ENCODE measurements at regions not wholly inside any gene's neighbourhood (a gene's known extent, or its start where the extent isn't known, plus 50 kb on each side); places are given as distances from the start of the nearest gene placed in this dataset.
A peak's percentile ranks its signal among the peaks of the same experiment; 100 is the strongest.

DNA sequence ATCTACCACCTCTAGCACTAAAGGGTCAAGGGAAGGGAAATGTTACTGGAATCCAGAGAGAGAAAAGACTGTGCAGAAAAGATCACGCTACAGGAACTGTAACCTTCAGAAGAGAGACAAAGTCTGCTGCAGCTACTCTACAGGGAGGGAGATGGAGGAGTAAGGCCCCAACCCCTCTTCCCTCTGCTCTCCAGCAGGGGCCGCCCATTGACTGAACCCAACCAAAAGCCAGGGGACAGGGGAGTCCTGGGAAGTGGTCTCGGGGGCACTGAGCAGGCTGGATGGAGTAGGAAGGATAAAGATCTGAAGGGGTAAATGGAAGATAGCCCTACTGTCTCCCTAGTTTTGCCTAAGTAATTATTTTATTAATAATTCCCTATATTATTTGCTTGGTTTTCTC is 72.8 kb upstream of the NR5A2 start:
- BruUV-seq (replicated peaks), result no TSS peak
- no peaks in the 10 kb centered on the region for H3K27me3 ChIP-seq (ENCODE audit: control insufficient read depth in 1 of 2, insufficient read depth in 2 of 2, low read length in 2 of 2)
- H3K79me2 ChIP-seq (ENCODE audit: insufficient read depth, low read length), result no peaks in the 10 kb centered on the region
- H3K9ac ChIP-seq (ENCODE audit: insufficient read depth, low read depth, low read length), result no peak overlapping the region
- H3K4me3 ChIP-seq (replicated peaks in 1 of 3; ENCODE audit: insufficient read depth in 1 of 3, low read depth in 2 of 3, low read length in 3 of 3), result no peak overlapping the region
- H3K36me3 ChIP-seq (replicated peaks in 1 of 2; ENCODE audit: control insufficient read depth in 1 of 2, insufficient read depth in 2 of 2, low read length in 2 of 2), result no peaks in the 10 kb centered on the region
- CTCF ChIA-PET (ENCODE audit: low intra/inter-chr PET ratio, low total read pairs), result interaction anchor here (0.6 to 2.1 kb wide), 2 partner anchors 534 to 555 kb away, joined by 3 to 10 read pairs; no protein-coding TSS in a partner anchor
- H3K9me3 ChIP-seq (ENCODE audit: low read length), result no peaks in the 10 kb centered on the region
- no peak overlapping the region for H3K4me2 ChIP-seq (ENCODE audit: low read depth, low read length)
- POLR2A ChIA-PET, result no interaction called here
- no peaks in the 10 kb centered on the region for H4K20me1 ChIP-seq (ENCODE audit: insufficient read depth, low read length)
- 0% methylated on average over 3 of the region's 3 CpGs for WGBS (ENCODE audit: low lambda C conversion rate)
- TF ChIP-seq NR2F1 (CRISPR knock-in tag; IDR thresholded peaks at IDR 0.05) (no peak), AHR (CRISPR knock-in tag; IDR thresholded peaks at IDR 0.05) (no peak), SMC3 (IDR thresholded peaks at IDR 0.05; ENCODE audit: low read length) (peak; percentile 54; the same call in 1 of the 2 replicates), ADNP (CRISPR knock-in tag; IDR thresholded peaks at IDR 0.05) (no peak), PPARG (CRISPR knock-in tag; conservative IDR thresholded peaks at IDR 0.05) (no peak), ZBTB7A (CRISPR knock-in tag; IDR thresholded peaks at IDR 0.05) (no peak), MAZ (IDR thresholded peaks at IDR 0.05; ENCODE audit: borderline replicate concordance, low read depth, low read length) (peak; percentile 42; the same call in 1 of the 2 replicates), MAZ (CRISPR knock-in tag; IDR thresholded peaks at IDR 0.05; ENCODE audit: low read depth) (no peak), NR2F6 (IDR thresholded peaks at IDR 0.05) (no peak), NR2F6 (CRISPR knock-in tag; IDR thresholded peaks at IDR 0.05) (no peak), ZNF773 (CRISPR knock-in tag; IDR thresholded peaks at IDR 0.05; ENCODE audit: borderline replicate concordance) (no peak), ZNF7 (CRISPR knock-in tag; IDR thresholded peaks at IDR 0.05) (no peak), SALL2 (CRISPR knock-in tag; IDR thresholded peaks at IDR 0.05) (no peak), PAX8 (CRISPR knock-in tag; IDR thresholded peaks at IDR 0.05; ENCODE audit: borderline replicate concordance) (no peak), STAG1 (CRISPR knock-in tag; IDR thresholded peaks at IDR 0.05) (peak; percentile 72), ZNF354B (CRISPR knock-in tag; IDR thresholded peaks at IDR 0.05) (no peak)
- TF ChIP-seq, protein P1, sequence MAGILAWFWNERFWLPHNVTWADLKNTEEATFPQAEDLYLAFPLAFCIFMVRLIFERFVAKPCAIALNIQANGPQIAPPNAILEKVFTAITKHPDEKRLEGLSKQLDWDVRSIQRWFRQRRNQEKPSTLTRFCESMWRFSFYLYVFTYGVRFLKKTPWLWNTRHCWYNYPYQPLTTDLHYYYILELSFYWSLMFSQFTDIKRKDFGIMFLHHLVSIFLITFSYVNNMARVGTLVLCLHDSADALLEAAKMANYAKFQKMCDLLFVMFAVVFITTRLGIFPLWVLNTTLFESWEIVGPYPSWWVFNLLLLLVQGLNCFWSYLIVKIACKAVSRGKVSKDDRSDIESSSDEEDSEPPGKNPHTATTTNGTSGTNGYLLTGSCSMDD (CRISPR knock-in tag; IDR thresholded peaks at IDR 0.05), result no peak
- TF ChIP-seq, protein P2, sequence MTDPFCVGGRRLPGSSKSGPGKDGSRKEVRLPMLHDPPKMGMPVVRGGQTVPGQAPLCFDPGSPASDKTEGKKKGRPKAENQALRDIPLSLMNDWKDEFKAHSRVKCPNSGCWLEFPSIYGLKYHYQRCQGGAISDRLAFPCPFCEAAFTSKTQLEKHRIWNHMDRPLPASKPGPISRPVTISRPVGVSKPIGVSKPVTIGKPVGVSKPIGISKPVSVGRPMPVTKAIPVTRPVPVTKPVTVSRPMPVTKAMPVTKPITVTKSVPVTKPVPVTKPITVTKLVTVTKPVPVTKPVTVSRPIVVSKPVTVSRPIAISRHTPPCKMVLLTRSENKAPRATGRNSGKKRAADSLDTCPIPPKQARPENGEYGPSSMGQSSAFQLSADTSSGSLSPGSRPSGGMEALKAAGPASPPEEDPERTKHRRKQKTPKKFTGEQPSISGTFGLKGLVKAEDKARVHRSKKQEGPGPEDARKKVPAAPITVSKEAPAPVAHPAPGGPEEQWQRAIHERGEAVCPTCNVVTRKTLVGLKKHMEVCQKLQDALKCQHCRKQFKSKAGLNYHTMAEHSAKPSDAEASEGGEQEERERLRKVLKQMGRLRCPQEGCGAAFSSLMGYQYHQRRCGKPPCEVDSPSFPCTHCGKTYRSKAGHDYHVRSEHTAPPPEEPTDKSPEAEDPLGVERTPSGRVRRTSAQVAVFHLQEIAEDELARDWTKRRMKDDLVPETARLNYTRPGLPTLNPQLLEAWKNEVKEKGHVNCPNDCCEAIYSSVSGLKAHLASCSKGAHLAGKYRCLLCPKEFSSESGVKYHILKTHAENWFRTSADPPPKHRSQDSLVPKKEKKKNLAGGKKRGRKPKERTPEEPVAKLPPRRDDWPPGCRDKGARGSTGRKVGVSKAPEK (CRISPR knock-in tag; IDR thresholded peaks at IDR 0.05; ENCODE audit: borderline replicate concordance), result no peak
- TF ChIP-seq, protein P3, sequence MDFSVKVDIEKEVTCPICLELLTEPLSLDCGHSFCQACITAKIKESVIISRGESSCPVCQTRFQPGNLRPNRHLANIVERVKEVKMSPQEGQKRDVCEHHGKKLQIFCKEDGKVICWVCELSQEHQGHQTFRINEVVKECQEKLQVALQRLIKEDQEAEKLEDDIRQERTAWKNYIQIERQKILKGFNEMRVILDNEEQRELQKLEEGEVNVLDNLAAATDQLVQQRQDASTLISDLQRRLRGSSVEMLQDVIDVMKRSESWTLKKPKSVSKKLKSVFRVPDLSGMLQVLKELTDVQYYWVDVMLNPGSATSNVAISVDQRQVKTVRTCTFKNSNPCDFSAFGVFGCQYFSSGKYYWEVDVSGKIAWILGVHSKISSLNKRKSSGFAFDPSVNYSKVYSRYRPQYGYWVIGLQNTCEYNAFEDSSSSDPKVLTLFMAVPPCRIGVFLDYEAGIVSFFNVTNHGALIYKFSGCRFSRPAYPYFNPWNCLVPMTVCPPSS (IDR thresholded peaks at IDR 0.05), result no peak
- TF ChIP-seq, protein P4, sequence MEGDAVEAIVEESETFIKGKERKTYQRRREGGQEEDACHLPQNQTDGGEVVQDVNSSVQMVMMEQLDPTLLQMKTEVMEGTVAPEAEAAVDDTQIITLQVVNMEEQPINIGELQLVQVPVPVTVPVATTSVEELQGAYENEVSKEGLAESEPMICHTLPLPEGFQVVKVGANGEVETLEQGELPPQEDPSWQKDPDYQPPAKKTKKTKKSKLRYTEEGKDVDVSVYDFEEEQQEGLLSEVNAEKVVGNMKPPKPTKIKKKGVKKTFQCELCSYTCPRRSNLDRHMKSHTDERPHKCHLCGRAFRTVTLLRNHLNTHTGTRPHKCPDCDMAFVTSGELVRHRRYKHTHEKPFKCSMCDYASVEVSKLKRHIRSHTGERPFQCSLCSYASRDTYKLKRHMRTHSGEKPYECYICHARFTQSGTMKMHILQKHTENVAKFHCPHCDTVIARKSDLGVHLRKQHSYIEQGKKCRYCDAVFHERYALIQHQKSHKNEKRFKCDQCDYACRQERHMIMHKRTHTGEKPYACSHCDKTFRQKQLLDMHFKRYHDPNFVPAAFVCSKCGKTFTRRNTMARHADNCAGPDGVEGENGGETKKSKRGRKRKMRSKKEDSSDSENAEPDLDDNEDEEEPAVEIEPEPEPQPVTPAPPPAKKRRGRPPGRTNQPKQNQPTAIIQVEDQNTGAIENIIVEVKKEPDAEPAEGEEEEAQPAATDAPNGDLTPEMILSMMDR (CRISPR knock-in tag; IDR thresholded peaks at IDR 0.05), result peak; percentile 72
- DNase-seq (ENCODE audit: low spot score) (peak; percentile 10), ATAC-seq (peak; percentile 99), FAIRE-seq (no peak)
- intact Hi-C loops (cut with micrococcal nuclease; ENCODE audit: unreplicated experiment), result loop anchor here (1.0 to 10.0 kb wide), 4 partner anchors 90 to 556 kb away; no protein-coding TSS in a partner anchor
- no peak overlapping the region for H2AFZ ChIP-seq (ENCODE audit: low read length)
- no peak overlapping the region for H3K27ac ChIP-seq (ENCODE audit: extremely low read length, insufficient read depth, low read length)
- no peaks in the 10 kb centered on the region for H3K4me1 ChIP-seq (ENCODE audit: insufficient read depth, low read length)
- in situ Hi-C loops (cut with HindIII; ENCODE audit: extremely low pct_ligation_motif_present, low pct_unique_long_range_greater_than_20kb), result no loop called here
